Fibroblast of skin of back (primary cell): ENCODE measurements at regions not wholly inside any gene's neighbourhood (a gene's known extent, or its start where the extent isn't known, plus 50 kb on each side); places are given as distances from the start of the nearest gene placed in this dataset.
A peak's percentile ranks its signal among the peaks of the same experiment; 100 is the strongest.
"Not testable (repeated sequence)": the region's sequence is repeated elsewhere in the genome, so short reads cannot be mapped to it uniquely, and the experiment has no call there.

Experiments used
- DNase-seq: peaks from one replicate; pipeline ENCODE4 v3.0.0-alpha.2; 2013

GRCh38 chr4:116110713-116111112, 974.7 kb downstream of the TRAM1L1 start:
- no peak for DNase-seq

DNA sequence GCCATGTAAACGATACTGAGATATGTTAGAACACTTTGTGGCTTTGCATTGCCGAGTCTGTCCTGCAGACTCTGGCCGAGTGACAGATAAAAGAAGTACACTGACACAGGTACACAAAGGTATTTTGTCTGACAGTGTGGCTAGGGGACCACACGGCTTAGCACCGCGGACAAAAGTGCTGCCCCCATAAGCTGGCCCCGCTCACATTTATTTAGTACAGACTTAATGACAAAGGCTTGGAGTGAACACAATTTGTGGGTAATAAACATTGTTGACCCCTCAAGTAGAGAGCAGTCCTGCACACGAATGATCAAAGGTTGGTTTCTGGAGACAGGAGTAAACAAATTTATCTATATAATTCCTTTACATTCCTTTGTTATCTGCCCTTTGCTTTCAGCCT, 976.8 kb downstream of the TRAM1L1 start:
- DNase-seq: no peak

DNA sequence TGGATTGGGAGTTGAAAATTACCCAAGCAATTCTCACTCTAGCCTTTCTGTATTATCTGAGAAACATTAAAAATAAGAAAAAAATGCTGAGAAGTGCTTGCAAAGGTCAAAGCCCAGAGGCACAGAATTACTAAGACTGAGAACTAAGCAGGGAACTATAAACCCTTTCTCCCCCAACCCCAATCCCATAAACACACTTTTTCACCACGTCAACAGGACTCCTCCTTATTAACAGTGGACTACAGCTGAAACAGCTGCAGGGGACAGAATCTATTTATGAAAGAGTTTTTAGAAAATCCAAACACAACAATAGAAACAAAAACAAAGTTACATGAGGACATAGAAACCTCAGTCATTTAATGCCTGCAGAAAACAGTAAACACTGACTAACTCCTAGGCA, 984.1 kb downstream of the TRAM1L1 start:
- no peak for DNase-seq

GRCh38 chr4:116099596-116099995, 985.8 kb downstream of the TRAM1L1 start:
- DNase-seq: peak; percentile 63

- DNase-seq: not testable (repeated sequence)
These were observed 983.9 kb upstream of the NDST4 start for GRCh38 chr4:116097353-116097752.

DNA sequence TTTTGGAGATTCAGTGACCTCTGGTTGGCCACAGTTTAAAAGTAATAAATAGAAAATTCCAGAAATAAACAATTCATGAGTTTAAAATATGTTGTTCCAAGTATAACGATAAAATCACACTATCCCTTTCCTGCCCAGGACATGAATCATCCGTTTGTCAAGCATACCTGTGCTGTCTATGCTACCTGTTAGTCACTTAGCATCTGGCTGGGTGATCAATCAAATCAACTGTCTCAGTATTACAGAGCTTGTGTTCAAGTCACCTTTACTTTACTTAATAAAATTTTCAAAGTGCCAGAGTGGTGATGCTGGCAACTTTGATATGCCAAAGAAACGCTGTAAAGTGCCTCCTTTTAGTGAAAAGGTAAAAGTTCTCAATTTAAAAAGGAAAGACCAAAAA, 979.5 kb upstream of the NDST4 start:
- no peak for DNase-seq

GRCh38 chr4:116088771-116089170, 975.4 kb upstream of the NDST4 start:
- DNase-seq: peak; percentile 65

- no peak for DNase-seq
These were observed 969.5 kb upstream of the NDST4 start for GRCh38 chr4:116082808-116083366.

- DNase-seq: peak; percentile 25
These were observed 959.6 kb upstream of the NDST4 start for GRCh38 chr4:116073051-116073450.

- peak; percentile 80 for DNase-seq
These were observed 956.9 kb upstream of the NDST4 start for GRCh38 chr4:116070283-116070682.

- no peak for DNase-seq
These were observed 953.4 kb upstream of the NDST4 start for GRCh38 chr4:116066711-116067245.

- no peak for DNase-seq
These were observed 950.9 kb upstream of the NDST4 start for GRCh38 chr4:116064331-116064730.

- DNase-seq: no peak
These were observed 945.9 kb upstream of the NDST4 start for GRCh38 chr4:116059361-116059760.

DNA sequence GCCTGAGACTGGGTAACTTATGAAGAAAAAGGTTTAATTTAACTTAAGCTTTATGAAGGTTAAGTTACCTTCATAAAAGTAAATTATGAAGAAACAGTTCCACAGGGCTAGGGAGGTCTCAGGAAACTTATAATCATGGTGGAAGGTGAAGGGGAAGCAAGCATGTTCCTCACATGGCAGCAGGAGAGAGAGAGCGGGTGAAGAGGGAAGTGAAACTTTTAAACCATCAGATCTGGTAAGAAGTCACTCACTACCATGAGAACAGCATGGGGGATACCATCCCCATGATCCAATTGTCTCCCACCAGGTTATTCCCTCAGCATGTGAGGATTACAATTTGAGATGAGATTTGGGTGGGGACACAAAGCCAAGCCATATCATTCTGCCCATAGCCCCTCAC, 944.7 kb upstream of the NDST4 start:
- DNase-seq: no peak

DNA sequence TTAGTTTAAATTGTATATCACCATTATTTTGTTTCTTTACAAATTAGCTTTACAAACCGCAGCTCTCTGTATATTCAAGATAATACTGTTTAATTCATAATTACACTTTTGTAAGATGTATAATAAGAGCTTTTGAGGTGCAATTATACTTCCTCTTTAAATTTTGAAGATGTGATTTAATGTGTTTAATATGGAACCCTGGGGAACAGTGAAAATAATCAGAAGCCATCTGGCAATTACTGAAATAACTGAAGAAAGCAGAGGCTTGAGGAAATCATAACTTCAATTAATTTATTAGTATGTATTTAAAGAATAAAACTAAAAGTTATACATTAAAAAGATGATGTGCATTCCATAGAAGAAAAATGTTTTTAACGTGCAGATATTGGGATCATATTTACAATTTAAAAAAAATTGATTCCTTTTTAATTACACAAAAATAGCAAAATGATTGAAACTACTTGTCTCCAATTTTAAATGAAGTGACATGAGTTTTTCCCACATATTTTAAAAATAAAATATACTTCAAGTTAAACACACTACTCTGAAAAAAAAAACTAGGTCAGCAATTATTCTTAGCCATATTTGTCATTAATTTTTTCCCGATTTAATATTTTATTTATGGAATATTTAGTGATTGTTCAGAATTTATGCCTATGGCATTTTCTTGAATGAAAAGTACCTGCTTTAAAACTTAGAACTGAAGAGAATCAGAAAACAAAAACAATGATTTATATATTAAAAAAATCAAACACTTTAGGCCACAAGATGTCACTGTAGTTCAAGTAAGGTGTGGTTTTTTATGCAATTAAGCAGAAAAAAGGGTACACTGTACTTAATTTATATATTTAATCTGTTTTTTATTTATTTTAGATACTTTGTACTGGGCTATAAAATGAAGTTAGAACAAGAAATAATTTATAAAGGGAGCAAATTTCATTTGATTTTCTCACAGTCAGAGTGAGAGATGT, 942.7 kb upstream of the NDST4 start:
- peak; percentile 28 for DNase-seq

DNA sequence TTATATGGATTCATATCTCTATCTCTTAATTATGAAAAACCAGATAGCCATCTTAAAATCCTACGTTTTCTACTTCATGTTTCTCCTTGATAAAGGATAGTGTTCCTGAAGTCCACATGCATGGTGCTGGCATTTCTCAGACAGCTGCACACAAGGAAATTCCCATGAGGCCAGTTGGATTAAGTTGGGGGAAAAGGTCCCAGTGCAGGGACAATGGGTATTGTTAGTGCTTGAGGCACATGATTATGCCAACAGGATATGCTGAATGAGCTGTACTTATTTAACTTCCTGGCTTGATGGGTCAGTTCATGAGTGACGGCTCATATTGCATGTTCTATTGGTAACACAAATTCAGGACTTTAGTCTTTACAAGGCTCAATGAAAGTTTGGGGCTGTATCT, 913.9 kb upstream of the NDST4 start:
- DNase-seq: no peak

GRCh38 chr4:116024954-116025708, 911.7 kb upstream of the NDST4 start:
- DNase-seq: no peak

DNA sequence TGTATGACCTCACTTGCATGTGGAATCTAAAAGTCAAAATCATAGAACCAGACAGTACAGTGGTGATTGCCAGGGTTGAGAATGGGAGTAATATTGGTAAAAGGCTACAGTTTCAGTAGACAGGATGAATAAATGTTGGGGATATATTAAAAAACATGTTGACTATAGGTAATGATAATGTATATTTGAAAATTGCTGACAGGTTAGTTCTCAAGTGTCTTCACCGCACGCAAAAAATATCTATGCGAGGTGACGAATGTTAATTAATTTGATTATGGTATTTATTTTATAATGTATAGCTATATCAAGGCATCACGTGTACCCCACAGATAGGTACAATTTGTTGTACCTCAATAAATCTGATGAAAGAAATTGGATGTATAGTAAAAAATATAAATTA, 909.6 kb upstream of the NDST4 start:
- no peak for DNase-seq

DNA sequence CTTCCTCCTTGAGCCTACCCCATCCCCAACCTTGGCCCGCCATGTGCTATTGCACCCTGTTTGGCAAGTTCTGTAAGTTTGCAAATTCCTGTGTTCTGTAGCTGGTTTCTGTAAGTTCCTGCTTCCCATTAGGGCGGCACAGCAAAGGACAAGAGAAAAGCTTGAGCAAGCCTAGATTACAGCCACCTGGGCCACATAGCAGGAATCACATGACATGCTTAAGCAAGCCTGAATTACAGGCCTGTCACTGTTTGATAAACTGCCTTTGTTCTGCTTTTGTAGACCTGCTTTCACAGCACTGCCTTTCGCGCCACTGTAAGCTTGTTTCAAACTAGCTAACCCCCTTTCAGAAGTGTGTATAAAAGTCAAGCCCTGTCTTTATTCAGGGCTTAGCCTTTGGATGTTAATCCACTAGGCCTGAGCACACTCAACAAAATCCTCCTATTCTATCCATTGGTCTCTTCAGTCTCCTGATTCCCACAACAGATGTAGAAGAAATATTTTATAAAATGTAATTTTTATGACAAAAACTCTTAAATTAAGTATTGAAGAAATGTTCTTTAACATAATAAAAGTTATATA, 906.8 kb upstream of the NDST4 start:
- no peak for DNase-seq

GRCh38 chr4:116018831-116019230, 905.4 kb upstream of the NDST4 start:
- DNase-seq: peak; percentile 6

DNA sequence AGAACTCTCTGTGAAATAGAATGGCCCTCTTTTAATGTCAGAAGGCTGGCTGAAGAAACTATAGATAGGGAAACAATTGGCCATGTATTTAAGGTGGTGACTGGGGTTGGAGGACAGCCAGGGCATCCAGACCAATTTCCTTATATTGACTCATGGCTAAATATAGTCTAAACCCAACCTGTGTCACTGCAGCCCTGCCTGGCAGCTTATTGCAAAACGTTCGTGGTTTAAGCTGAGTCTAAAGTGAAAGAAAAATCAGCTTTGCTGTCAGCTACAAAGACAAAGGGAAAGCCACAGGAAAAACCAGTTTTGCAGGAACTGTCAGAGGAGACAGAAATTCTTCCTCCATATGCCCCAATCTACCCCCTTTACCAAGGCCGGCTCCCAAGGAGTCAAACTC, 902.8 kb upstream of the NDST4 start:
- DNase-seq: peak; percentile 14

DNA sequence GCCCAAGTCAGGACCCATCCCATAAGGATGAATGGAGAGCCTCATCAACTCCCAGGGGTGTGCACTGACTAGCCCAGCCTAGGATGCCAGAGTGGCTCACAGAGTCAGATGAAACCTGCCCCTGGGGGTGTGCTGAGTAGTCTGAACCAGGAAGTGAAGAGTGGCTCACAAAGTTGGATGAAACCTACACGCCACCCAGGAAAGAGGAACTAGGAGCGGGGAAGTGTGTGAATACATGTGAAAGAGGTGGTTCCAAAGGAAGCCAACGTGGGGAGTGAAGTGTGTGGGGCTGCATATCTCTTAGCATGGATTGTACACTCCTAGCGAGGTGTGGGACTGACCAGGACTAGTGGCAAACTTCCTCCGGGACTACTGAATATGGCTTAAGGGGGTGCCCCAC, 902.1 kb upstream of the NDST4 start:
- no peak for DNase-seq

- no peak for DNase-seq
These were observed 901.6 kb upstream of the NDST4 start for GRCh38 chr4:116015062-116015461.
